Forelimb muscle (tissue), 1 donor: ENCODE measurements at regions not wholly inside any gene's neighbourhood (a gene's known extent, or its start where the extent isn't known, plus 50 kb on each side); places are given as distances from the start of the nearest gene placed in this dataset.

Experiments used
- DNase-seq: peaks from one replicate; pipeline ENCODE4 v3.0.0-alpha.2; 2013; ENCODE audit warnings: low read depth

GRCh38 chr11:70486731-70487130 lies 88.4 kb downstream of the CTTN start:
- DNase-seq = no peak

- DNase-seq = no peak
These were observed 88.8 kb downstream of the CTTN start for GRCh38 chr11:70487160-70487559.

DNA sequence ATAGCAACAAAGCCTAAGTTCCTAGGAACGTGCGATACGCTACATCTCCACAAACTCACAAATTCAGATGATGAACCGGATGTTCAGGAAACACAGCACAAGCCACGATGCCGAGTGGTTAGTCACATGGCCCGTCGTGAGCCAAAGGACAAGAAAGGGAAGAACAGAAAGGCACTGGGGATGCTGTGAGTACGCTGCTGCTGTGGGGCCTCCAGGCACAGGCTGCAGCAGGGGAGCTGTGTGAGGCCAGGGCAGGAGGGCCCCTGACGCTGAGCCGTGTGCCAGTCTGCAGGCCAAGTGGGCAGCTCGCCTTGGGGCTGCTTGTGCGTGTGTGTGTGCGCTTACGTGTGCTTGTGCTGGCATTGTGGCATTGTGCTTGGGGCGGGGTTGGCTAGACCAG lies 89.4 kb downstream of the CTTN start:
- no peak for DNase-seq

DNA sequence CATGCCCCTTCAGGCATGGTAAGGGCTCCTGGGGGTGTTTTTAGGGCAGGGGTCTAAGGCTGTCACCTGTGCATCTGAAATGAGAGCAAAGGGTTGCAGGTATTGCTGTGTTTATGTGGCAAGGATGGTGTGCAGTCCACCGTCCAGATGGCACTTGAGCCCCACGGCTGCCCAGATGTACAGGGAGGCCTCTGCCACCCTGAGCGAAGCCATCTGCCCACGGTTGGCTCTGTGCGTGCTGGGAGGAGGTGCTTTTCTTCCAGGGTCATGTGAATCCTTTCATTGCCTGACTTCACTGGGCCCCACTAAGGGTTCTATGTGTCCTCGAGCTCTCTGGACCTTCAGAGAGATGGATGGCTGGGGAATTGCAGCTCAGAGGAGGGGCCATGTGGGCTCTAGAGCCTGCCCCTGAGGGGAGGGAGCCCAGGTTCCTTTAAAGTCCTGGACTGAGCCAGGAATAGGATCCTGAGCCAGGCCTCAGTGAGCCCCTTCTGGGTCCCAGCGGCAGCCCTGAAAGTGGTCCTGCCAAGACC lies 89.9 kb downstream of the CTTN start:
- DNase-seq = no peak

- DNase-seq = no peak
These were observed 90.9 kb downstream of the CTTN start for GRCh38 chr11:70489276-70489675.

DNA sequence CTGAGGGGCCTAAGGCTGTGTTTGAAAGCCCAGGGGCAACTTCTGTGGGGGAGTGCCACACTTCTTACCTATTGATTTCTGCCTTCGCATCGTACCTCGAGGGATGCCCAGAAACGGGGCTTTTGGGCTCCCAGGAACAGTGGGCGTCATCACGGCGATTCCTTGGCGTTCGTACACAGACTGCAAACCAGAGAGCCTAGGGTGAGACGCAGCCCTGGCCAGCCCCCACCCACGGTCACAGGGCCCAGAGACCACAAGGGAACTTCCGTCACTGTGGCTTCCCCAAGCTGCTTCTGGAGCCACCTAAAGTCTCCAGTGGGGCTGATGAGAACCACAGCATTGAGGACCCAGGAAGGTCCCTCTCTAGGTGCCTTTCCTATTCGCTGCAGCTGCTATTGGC lies 91.9 kb downstream of the CTTN start:
- DNase-seq = no peak

DNA sequence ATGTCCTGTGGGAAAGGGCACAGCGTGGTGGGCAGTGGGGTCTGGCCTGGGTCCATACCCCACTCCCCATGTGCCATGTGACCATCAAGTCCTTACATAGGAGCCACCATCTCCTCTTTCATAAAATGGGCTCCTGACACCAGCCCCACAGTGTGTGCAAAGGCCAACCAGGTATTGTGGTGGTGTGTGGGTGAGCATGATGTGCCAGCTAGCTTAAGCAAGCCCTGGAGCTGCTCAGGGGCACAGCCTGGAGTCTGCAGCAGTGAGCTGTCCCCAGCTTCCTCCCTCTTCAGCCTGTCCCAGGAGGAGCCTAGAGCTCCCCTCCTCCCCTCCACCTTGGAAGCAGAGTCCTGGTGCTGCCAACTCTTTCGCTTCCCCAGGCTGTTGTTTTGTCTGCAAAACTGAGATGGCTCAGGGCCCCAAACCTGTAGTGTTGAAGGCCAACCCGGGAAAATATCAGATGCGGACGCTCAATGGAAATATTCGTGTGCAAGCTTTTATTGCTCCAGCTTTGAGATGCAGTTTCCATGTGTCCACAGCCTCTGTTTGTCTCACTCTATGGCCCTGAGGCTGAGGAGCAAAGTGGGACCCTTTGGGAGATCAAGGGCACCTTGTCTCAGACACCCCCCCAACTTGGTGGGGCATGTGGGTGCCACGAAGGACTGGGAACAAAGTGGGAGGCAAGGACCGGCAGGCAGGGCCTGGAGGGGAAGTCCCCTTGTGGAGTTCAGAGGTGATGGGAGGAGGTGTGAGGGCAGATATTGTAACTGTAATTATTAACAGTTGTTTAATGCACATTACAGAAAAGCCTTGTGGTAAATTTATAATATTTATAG lies 92.6 kb downstream of the CTTN start:
- no peak for DNase-seq

DNA sequence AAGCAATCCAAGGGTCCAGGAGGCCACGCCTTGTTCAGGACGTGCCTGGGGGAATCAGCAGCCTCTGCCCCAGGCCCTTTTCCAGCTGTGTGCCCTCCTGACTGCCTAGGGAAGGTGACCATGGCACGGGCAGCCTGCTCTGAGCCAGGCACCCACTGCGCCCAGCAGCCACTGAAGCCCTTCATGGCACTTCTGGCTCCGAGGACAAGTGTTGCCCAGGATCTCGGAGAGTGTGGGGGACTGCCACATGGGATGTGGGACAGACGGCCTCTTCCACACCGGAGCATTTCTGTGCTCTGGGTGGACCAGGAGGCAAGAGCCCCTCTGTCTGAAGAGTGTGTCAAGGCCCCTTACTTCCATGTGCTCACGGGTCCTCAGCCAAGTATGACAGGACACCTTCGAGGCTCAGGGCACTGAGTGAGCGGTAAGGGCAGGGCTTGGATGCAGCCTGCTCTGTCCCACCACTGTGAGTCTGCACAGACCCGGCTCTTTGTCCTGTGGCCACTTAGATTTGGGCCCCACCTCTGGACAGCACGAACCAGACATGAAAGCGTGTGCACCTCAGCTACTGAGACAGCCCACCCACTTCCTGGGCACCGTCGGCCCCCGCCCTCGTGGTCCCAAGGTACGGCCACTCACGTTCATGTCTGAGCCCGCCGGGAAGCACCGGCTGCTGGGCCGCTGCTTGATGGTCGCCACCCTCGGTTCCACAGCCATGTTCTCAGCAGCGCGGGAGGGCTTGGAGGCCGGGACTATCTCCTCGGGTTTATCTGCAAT lies 93.6 kb downstream of the CTTN start:
- no peak for DNase-seq

DNA sequence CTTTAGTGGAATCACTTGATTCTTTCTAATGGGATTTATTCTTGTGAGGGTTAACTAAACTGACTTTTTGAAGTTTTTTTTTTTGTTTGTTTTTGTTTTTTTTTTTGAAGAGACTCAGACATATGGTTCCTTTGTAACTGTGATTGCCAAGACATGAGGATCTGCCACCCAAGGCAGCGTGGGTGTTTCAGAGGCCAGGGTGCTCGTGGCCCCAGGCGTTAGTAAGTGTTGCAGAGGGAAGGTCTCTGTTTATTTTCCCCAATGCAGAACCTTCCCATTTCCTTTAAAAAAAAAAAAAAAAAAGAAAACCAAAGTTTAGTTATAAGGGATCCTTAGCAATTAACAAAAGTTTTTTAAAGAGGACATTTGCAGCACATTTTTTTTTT lies 94.8 kb downstream of the CTTN start:
- no peak for DNase-seq

DNA sequence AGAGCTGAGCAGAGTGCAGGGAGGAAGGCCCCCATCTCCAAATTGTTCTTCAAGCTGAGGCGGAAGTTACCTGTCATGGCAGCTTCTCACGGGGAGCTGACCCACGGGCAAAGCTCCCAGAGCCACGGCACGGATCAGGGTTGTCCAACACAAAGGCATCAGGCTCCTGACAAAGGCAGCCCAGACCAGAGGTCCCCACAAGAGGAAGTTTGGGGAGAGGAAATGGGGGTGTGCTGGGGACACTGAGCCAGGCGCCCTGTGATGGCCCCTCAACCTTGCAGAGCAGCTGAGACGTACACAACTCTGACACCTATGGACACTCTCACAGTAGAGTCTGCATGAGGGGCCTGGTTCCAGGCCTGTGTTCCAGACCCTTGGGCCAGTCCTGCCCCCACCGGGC lies 95.6 kb downstream of the CTTN start:
- DNase-seq = no peak

DNA sequence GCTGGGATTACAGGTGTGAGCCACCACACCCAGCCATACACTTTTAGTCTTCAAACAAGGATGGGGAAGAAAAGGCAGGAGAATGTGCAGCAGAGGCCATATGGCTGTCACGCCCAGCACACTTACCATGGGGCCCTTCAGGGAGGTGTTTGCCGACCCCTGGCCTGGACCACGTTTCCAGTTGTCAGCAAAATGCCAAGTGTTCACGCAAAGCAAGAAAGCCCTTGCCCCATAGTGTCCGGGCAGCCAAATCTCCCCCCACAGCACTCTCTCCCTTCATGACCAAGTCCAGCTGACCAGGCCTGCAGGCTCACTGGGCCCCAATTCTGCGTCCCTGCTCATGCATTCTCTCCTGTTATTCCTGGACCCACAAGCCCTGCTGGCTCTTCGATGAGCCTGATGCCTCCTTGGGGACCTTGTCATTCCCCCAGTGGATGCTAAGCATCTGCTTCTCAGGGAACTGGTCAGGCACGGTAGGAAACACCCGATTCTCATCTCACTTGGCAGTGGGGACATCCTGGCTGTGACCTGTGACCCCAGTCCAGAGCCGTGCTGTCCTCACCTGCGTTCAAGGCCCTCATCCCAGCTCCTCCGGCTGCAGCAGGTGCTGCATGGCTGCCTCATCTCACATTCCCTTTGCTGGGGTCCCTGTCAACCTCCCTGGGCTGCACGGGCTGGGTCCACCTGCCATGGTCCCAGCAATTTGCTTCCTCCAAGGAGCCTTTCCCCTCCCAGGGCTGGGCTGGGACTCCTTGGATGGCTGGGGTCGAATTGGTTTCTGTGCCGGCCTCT lies 96.4 kb downstream of the CTTN start:
- DNase-seq = no peak

DNA sequence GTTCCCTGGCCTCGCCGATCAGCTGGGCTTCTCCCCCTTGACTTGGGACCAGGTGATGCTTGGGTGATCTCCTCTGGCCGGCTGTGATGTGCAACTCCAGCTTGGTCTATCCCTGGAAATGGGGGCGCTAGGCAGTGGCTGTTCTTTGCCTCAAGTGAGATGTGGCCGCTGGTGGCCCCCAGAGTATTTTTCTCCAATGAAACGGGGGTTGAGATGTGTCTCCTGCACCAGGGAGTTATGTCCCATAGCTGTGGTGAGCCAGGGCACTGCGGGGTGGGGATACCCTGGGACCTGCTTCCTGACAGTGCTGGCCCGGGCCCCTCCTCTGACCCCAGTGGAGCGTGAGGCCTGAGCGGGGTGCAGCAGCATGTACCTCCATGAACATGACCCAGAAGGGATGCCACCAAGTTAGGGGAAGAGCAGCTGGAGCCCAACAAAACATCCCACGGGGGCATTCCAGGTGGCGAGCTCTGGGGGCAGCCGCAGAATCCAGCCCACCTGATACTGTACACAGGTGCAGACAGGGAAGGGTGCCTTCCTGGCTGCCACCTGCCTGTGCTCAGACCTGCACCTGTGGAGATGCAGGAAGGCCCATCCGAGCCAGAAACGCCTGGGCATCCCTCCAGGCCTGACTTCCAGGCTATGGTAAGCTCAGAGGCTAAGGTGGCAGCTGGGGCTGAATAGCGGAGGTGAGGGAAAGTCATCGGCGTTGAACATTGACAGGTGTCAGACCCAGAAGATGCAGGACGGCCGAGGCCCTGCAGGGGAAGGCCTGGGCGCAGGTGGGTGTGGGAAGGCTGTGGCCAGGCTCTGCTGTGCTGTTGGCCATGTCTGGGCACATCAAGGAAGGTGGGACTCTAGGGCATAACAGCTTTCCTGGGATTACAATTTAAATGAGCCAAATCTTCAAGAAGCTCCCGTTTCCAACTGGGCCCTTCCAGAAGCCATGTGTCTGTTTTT lies 97.3 kb downstream of the CTTN start:
- DNase-seq = no peak

- no peak for DNase-seq
These were observed 98.5 kb downstream of the CTTN start for GRCh38 chr11:70496591-70497535.

DNA sequence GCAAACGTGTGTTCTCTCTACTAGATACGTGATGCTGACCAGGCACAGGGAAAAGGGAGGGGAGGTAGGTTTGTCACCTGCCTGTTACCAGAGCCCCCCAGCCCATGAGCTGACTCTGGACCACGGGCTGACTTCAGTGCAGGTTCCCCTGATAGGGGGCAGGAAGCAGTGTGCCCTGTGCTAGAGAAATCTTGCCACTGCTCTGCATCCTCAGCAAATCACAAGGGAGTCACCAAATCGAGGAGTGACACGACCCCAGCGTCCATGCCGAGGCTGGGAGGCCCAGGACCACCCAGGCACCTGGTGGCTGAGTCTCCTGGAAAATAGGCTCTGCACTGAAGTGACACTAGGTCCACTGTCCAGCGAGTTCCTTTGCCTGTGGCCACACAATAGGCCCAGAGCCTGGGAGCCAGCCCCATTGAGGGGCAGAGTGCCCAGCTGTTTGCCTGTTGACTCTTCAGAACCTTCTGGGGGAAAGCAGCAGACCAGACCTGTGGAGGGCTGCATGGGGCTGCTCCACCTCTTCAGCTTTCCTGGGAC lies 99.3 kb downstream of the CTTN start:
- DNase-seq = no peak

DNA sequence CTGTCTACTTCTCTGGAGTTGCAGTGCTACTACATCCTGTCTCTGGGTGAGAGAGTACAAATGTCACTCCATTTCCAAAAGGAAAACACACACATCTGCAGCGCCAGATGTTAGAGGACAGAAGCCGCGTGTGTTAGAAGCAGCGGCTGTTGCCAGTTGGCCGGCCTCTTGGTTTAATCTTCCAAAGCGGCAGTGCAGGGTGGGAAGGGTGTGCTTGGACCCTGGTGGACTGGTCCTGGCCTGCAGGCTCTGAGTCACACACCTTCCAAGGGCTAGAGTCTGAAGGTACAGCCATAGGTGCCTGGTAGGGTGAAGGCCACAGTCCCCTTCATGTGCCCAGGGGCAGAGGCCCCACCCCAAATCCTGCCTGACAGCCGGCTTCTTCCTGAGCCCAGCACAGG lies 99.8 kb downstream of the CTTN start:
- DNase-seq = peak; percentile 19

DNA sequence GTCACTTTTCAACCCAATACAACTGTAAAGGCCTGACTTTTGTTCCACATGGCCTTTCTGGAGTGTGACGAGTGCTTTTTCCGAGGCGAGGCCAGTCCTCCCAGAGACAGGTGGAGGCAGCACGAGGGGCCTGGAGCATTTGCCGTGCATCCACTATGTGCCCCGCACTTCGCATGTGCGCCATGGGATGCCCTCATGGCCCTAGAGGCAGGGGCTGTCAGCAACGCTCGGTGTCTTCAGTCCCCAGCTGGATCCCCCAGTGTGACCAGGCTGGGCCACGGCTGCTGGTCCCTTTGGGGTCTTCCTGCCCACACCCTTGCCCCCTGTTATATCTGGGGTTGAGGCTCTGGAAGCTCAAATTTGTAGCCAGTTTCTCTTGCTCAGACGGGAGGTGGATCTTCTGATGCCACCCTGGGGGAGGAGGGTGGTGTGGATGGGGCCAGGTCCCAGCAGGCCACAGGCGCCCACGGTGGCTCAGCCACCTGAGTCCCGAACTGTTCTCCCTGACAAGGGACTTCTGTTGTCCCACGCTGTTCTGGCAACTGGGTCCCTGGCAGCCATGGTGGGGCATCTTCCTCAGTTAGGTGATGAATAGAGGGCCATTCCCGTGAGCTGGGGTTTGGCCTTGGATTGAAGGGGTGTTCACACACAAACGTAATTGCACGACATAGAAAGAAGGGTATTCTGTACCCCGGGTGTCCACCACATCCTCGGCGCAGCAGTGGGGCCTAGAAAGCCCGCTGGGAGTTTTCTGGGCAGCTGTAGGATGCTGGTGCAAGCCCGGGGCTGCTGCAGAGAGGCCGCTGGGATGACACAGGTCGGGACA lies 100.9 kb downstream of the CTTN start:
- no peak for DNase-seq

GRCh38 chr11:70500076-70500847 lies 101.9 kb downstream of the CTTN start:
- DNase-seq = no peak
